Suprapubic skin (tissue), 4 donors: ENCODE measurements at regions not wholly inside any gene's neighbourhood (a gene's known extent, or its start where the extent isn't known, plus 50 kb on each side); places are given as distances from the start of the nearest gene placed in this dataset.

ENCODE experiments used
- DNase-seq, 2 donors: peaks; one replicate each; pipeline ENCODE4 v3.0.0-alpha.2; 2019; ENCODE audit warnings: low spot score in 2 of 2
- H3K27ac ChIP-seq: fragments of 200-600 bp; sonication (generic); one replicate; pipeline ENCODE4 v1.5.1; 2019
- H3K27me3 ChIP-seq: fragments of 200-600 bp; sonication (generic); one replicate; pipeline ENCODE4 v1.5.1; 2019
- H3K36me3 ChIP-seq: fragments of 200-600 bp; sonication (generic); one replicate; pipeline ENCODE4 v1.5.1; 2019
- H3K4me1 ChIP-seq: fragments of 200-600 bp; sonication (generic); one replicate; pipeline ENCODE4 v1.5.1; 2019
- H3K4me3 ChIP-seq: fragments of 200-600 bp; sonication (generic); one replicate; pipeline ENCODE4 v1.5.1; 2019; ENCODE audit warnings: mild to moderate bottlenecking
- H3K9me3 ChIP-seq: fragments of 200-600 bp; sonication (generic); one replicate; pipeline ENCODE4 v1.5.1; 2019
- EP300 ChIP-seq: sonication (generic); formaldehyde crosslinking; IDR thresholded peaks from one replicate; pipeline ENCODE4 v1.6.1; 2017; ENCODE audit warnings: antibody characterized with exemption
- POLR2A ChIP-seq, 2 donors: fragments of 450-650 bp; IDR thresholded peaks; one replicate each; pipeline ENCODE4 v1.6.1; 2017; ENCODE audit warnings: antibody characterized with exemption in 2 of 2, mild to moderate bottlenecking in 2 of 2, moderate library complexity in 2 of 2
- POLR2AphosphoS5 ChIP-seq, 3 donors: sonication (generic); formaldehyde crosslinking; IDR thresholded peaks; one replicate each; pipeline ENCODE4 v1.6.1; 2017; ENCODE audit warnings: antibody characterized with exemption in 3 of 3
- WGBS: methylation state at CpG from one replicate; pipeline ENCODE4 v1.1.5; 2018; 5-methylcytosine and 5-hydroxymethylcytosine counted together
- TF ChIP-seq, protein P1 (sequence below), 2 donors: fragments of 200-600 bp in 1 of 2; fragments of 450-650 bp in 1 of 2; sonication (generic) in 1 of 2; IDR thresholded peaks; one replicate each; pipeline ENCODE4 v1.5.1; 2016 to 2019; ENCODE audit warnings: antibody characterized with exemption in 2 of 2, mild to moderate bottlenecking in 1 of 2, moderate library complexity in 1 of 2

DNA sequence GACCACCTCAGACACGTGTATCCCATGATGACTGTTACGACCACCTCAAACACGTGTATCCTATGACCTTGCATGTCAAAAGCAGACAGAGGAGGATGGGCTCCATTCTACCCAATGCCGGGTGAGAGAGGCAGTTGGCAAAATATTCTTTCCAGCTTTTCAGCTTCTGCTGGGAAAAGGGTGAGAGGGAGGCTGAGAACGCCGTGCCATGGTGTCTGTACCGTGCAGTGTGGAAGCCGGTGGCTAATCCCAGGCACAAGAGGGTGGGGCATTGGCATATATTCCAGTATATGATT is 1478.4 kb downstream of the TBC1D22A start:
- Histone ChIP-seq H3K4me3 (no peak overlapping the region), H3K27ac (no peak overlapping the region), H3K36me3 (no peaks in the 10 kb centered on the region), H3K4me1 (no peaks in the 10 kb centered on the region), H3K9me3 (no peaks in the 10 kb centered on the region), H3K27me3 (peaks cover 9% of the 10 kb centered on the region)
- WGBS: 88% methylated on average over 8 of the region's 8 CpGs
- no peak for TF ChIP-seq EP300
- TF ChIP-seq, protein P1, sequence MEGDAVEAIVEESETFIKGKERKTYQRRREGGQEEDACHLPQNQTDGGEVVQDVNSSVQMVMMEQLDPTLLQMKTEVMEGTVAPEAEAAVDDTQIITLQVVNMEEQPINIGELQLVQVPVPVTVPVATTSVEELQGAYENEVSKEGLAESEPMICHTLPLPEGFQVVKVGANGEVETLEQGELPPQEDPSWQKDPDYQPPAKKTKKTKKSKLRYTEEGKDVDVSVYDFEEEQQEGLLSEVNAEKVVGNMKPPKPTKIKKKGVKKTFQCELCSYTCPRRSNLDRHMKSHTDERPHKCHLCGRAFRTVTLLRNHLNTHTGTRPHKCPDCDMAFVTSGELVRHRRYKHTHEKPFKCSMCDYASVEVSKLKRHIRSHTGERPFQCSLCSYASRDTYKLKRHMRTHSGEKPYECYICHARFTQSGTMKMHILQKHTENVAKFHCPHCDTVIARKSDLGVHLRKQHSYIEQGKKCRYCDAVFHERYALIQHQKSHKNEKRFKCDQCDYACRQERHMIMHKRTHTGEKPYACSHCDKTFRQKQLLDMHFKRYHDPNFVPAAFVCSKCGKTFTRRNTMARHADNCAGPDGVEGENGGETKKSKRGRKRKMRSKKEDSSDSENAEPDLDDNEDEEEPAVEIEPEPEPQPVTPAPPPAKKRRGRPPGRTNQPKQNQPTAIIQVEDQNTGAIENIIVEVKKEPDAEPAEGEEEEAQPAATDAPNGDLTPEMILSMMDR (IDR thresholded peaks at IDR 0.05): no peak
- TF ChIP-seq POLR2AphosphoS5 (IDR thresholded peaks at IDR 0.05): no peak
- TF ChIP-seq POLR2A (IDR thresholded peaks at IDR 0.05): no peak
- DNase-seq: peak in 1 of 2 donors; percentile 21

DNA sequence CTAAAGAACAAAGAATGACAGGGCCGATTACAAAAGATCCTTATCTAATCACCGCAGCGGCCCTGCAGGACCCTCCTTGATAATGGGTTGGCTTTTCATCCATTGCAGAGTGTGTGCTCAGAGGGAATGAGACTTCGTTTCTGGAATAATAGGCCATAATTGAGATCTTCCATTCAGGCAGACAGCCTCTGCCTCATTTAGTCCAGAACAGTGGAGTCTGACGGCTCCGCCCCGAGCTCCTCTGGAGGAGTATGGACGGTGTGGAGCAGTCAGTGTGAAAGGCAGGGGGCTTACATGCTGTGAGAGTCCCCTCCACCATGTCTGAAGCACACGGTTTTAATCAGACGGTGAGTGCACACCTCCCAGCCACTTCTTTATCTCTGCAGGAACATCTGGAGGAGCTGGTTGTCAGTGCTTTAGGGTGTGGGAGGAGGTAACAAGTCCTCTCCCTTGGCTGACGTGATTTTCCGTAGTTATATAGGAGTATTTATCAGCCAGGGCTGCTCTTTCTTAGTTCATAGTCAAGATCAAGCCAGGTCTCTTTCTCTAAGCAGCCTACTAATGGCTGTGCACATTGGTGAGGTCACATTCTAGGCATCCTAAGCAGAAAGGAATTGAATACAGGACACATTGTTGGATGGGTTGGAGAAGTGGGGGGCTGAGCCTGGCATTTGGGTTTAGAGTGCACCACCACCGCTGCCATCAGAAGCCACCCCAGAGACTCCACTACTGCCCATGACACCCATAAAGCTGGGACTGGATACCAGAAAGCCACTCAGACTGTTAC is 1477.9 kb downstream of the TBC1D22A start:
- Histone ChIP-seq H3K9me3 (no peaks in the 10 kb centered on the region), H3K4me1 (no peaks in the 10 kb centered on the region), H3K27me3 (peaks cover 9% of the 10 kb centered on the region), H3K27ac (no peak overlapping the region), H3K4me3 (no peak overlapping the region), H3K36me3 (no peaks in the 10 kb centered on the region)
- no peak for TF ChIP-seq POLR2A (IDR thresholded peaks at IDR 0.05)
- no peak for TF ChIP-seq EP300
- no peak for TF ChIP-seq POLR2AphosphoS5 (IDR thresholded peaks at IDR 0.05)
- TF ChIP-seq, protein P1 (IDR thresholded peaks at IDR 0.05): no peak
- no peak for DNase-seq
- 63% methylated on average over 13 of the region's 13 CpGs for WGBS

DNA sequence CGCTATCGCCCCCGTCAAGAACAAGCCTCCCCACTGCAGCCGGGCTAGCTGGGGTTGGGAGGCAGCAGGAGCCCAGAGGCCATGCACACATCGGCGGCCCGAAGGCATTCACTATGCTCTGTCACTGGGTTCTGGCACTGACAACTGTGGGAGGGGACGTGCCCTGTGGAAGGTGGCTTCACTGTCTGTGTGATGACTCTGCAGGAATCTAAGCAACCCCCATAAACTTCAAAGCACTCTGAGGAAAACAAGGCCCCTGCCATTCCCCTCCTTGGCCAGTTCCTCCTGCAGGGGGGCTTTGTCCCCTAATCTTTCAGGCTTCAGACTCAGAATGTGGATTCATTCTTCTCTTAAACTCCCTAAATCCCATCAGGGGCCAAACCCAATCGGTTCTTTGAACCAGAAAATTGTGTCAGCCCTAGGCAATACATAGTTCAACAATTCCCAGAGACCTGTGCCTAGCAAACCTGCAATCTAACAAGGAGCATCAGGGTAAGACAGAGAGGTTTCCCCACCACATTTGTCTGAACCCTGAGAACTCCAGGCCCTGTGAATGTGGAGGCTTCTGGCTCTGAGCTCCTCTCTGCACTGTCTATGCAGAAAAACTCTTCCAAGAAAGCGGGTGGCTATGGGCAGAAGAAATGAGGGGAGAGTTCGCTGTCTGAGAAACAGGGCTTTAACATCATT is 1477.2 kb downstream of the TBC1D22A start:
- WGBS: 65% methylated on average over 8 of the region's 11 CpGs
- DNase-seq: no peak
- Histone ChIP-seq H3K27ac (no peak overlapping the region), H3K9me3 (no peaks in the 10 kb centered on the region), H3K36me3 (no peaks in the 10 kb centered on the region), H3K4me1 (no peaks in the 10 kb centered on the region), H3K4me3 (no peak overlapping the region), H3K27me3 (peaks cover 7% of the 10 kb centered on the region)
- TF ChIP-seq POLR2A (IDR thresholded peaks at IDR 0.05) (no peak), EP300 (no peak), POLR2AphosphoS5 (IDR thresholded peaks at IDR 0.05) (no peak)
- TF ChIP-seq, protein P1 (IDR thresholded peaks at IDR 0.05): no peak

DNA sequence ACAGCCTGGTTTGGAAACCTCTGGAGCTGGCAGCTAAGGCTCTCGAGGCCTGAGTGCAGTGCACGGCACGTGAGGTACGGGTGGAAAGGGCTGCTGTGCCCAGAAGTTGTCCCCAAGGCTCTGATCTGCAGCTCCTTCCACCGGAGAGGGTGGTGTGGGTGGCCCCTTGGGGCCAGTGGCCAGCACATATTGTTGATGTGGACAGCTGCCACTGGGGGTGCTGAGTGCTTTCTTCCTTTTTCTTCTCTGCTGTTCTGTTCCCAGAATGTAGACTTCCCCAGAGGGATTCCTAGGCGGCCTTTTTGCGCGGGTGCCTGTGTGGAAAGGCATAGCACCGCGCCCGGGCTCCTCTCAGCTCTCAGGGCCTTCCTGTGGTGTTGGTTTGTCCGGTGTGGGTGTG is 1476.5 kb downstream of the TBC1D22A start:
- Histone ChIP-seq H3K36me3 (no peaks in the 10 kb centered on the region), H3K4me1 (no peaks in the 10 kb centered on the region), H3K27ac (no peak overlapping the region), H3K27me3 (peaks cover 3% of the 10 kb centered on the region), H3K9me3 (no peaks in the 10 kb centered on the region), H3K4me3 (no peak overlapping the region)
- TF ChIP-seq, protein P1 (IDR thresholded peaks at IDR 0.05): no peak
- TF ChIP-seq POLR2AphosphoS5 (IDR thresholded peaks at IDR 0.05): no peak
- no peak for TF ChIP-seq POLR2A (IDR thresholded peaks at IDR 0.05)
- no peak for TF ChIP-seq EP300
- 58% methylated on average over 7 of the region's 12 CpGs for WGBS
- DNase-seq: peak in 1 of 2 donors; percentile 75

DNA sequence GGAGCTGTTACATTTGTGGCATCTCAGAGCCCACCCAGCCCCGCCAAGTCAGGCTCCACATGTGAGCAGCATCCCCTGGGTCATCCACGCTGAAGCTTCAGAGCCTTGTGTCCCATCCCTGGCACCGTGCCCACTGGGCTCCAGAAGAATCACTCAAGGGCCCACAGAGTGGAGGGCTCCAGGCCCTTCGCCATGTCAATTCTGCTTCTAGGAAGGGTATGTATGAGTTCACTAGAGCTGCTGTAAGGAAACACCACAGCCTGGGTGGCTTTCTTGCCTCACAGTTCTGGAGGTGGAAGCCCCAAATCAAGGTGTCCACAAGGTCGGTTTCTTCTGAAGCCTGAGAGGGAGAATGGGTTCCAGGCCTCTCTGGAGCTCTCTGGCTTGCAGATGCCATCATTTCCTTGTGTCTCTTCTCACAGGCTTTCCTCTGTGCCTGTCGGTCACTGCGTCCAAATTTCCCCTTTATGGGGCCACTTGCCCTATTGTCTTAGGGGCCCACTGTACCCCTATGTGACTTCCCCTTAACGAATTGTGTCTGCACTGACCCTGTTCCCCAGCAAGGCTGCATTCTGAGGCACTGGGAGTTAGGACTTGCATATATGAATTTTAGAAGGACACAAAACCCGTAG is 1476.0 kb downstream of the TBC1D22A start:
- Histone ChIP-seq H3K36me3 (no peaks in the 10 kb centered on the region), H3K4me3 (no peak overlapping the region), H3K27me3 (peaks cover 3% of the 10 kb centered on the region), H3K4me1 (no peaks in the 10 kb centered on the region), H3K9me3 (no peaks in the 10 kb centered on the region), H3K27ac (no peak overlapping the region)
- peak in 1 of 2 donors; percentile 68 for DNase-seq
- 87% methylated on average over 7 of the region's 9 CpGs for WGBS
- TF ChIP-seq, protein P1 (IDR thresholded peaks at IDR 0.05): no peak
